GM12801 (cell line): ENCODE measurements at regions not wholly inside any gene's neighbourhood (a gene's known extent, or its start where the extent isn't known, plus 50 kb on each side); places are given as distances from the start of the nearest gene placed in this dataset.
A peak's percentile ranks its signal among the peaks of the same experiment; 100 is the strongest.

ENCODE experiments used
- TF ChIP-seq, protein P1 (sequence below): IDR thresholded peaks from one replicate; pipeline ENCODE4 v1.5.1; 2011; ENCODE audit warnings: control low read depth; ENCODE audit not compliant: insufficient read length; ENCODE audit errors: extremely low read depth

DNA sequence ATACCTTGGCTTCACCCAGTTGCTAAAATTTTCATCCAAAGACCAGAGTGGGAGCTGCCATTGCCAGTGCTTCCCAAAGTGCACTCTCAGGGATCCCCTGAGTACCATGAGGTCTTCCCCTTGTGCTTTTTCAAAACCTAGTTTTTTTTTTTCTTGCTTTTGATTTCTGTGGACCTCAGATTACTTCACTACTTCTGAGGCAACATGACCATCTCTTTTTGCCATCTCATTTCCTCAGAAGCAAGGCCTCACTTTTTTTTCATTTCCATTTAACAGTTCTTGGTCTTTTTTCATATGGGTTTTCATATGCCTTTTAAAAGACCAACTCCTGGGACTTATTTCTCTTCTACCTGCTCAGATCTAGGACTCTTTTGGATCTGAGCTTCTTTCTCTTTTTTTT, 64.1 kb upstream of the MMS22L start:
- TF ChIP-seq, protein P1, sequence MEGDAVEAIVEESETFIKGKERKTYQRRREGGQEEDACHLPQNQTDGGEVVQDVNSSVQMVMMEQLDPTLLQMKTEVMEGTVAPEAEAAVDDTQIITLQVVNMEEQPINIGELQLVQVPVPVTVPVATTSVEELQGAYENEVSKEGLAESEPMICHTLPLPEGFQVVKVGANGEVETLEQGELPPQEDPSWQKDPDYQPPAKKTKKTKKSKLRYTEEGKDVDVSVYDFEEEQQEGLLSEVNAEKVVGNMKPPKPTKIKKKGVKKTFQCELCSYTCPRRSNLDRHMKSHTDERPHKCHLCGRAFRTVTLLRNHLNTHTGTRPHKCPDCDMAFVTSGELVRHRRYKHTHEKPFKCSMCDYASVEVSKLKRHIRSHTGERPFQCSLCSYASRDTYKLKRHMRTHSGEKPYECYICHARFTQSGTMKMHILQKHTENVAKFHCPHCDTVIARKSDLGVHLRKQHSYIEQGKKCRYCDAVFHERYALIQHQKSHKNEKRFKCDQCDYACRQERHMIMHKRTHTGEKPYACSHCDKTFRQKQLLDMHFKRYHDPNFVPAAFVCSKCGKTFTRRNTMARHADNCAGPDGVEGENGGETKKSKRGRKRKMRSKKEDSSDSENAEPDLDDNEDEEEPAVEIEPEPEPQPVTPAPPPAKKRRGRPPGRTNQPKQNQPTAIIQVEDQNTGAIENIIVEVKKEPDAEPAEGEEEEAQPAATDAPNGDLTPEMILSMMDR: no peak

GRCh38 chr6:97361286-97361685, 78.3 kb upstream of the MMS22L start:
- TF ChIP-seq, protein P1: no peak

GRCh38 chr6:97364327-97364726, 81.3 kb upstream of the MMS22L start:
- TF ChIP-seq, protein P1: no peak

DNA sequence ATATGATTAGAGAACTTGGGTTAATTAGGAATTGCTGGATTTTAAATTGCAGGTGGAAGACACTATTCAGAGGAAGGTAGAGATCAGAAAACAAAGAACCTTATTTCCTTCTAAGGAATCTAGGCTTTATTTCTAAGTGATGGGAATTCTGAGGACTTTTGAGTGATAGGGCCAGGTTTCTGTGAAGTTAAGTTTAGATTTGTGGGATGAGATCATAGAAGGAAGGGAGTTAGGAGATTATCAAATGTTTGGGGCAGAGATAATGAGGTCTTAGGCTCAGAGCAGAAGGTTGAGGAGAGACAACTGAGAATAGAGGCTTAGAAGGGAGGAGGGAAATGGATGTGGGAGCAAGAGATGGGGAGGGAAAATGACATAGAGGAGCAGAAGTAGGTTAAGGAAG, 109.7 kb upstream of the MMS22L start:
- TF ChIP-seq, protein P1: no peak

- TF ChIP-seq, protein P1: peak; percentile 41
Measured at GRCh38 chr6:97394160-97394748, 111.2 kb upstream of the MMS22L start.

DNA sequence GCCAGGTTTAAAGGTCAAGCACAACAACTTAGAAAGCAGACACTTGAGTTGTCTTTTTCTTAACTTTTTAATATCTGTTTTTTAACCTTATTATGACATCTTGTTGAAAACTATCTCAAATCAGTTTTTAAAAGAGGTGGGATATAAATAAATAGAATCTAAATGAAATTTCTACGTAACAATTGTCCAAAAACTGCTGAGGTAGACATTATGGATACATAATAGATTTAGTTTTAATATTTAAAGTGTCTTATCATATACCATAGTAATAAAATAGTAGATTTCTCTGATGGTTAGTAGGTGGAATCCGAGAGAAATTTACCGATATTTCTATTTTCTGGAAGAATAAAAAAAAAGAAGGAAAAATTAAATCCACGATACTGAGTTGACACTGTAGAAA, 113.9 kb upstream of the MMS22L start:
- TF ChIP-seq, protein P1: no peak

DNA sequence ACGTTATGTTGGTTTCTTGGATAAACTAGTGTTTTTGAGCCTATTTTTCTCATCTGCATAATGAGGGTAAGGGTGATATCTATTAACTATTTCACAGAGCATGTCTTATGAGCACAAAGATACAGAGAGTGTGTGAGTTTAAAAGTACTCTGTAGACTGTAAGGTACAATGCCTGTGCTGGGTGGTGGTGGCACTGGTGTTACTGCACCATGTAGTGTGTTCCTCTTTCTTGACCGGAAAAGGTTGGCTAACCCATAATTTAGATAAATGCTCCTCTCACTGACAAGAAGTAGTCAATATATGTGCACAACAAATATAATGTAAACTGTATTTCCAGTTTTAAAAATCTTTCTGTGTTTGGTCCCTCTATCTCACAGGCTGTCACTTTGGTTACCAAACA, 116.2 kb upstream of the MMS22L start:
- TF ChIP-seq, protein P1: no peak
